SIG-M5 (cell line): ENCODE measurements at regions not wholly inside any gene's neighbourhood (a gene's known extent, or its start where the extent isn't known, plus 50 kb on each side); places are given as distances from the start of the nearest gene placed in this dataset.
"Not testable (repeated sequence)": the region's sequence is repeated elsewhere in the genome, so short reads cannot be mapped to it uniquely, and the experiment has no call there.

ENCODE experiments used
- DNase-seq: peaks from one replicate; lab custom pipeline; 2025; lab: John Stamatoyannopoulos, UW

- DNase-seq = no peak
Observed at GRCh38 chr4:123638834-123639233, 242.2 kb downstream of the SPRY1 start.

- no peak for DNase-seq
Observed at GRCh38 chr4:123640271-123640670, 243.7 kb downstream of the SPRY1 start.

DNA sequence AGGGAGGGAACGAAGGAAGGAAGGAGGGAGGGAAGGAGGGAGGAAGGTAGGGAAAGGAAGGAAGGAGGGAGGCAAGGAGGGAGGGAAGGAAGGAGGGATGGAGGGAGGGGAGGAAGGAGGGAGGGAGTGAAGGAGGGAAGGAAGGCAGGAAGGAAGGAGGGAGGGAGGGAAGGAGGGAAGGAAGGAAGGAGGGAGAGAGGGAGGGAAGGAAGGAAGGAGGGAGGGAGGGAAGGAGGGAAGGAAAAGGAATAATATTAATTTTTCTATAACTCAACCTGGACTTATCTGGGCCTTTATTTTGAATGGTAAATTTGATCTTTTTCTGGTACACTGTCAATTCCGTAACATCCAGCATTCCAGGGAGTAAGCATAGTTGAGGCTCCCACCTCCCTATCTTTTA lies 244.2 kb downstream of the SPRY1 start:
- DNase-seq = no peak

DNA sequence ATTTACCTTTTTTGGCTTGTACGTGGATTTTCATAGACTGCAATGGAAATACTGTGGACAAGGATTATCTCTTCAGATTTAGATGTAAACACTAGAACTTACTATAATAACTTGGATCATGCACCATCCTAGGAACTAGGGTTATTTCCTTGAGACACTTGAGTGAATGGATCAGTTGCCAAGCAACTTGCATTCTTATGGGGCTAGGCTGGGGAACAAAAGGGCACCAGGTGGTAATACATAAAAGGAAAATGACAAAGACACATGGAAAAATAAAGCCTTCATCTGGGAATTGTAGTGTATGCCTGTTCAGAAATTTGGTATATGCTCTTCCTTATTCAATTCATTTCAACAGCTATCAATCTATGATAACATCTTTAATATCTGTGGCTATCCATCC lies 247.1 kb downstream of the SPRY1 start:
- no peak for DNase-seq

- DNase-seq = no peak
Observed at GRCh38 chr4:123649250-123649644, 252.7 kb downstream of the SPRY1 start.

DNA sequence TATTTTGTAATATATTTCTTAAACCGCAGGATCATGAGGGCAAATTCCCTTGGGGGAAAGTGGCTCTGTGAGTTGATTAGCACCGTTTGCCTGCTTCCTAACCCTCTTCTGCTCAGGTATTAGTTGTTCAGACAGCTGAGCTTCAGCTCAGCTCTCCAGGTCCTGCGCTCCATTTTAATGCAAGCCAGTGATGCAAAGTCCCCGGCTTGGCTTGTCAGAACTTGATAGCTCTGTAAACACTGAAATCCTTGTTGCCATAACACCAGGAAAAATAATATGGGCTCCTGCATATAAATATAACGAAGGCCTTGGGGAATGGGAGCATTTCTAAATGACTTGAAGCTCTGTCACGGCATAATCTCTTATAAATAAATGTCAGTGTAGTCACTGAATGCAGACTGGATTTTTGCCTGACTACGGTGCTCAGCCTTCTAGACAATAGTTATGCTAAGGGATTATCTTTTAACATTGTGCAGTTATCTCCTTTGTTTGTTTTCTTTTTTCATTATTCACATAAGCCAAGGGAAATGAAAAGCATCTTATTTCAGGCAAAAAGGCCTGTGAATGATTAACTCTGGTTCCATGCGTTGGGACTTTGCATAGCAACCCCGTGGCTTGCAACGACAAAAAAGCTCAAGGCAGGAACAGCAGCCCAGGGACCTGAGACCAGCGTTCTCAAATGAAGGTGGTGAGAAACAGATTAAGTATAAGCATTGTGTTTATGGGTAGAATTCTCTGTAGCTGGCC lies 253.2 kb downstream of the SPRY1 start:
- no peak for DNase-seq

DNA sequence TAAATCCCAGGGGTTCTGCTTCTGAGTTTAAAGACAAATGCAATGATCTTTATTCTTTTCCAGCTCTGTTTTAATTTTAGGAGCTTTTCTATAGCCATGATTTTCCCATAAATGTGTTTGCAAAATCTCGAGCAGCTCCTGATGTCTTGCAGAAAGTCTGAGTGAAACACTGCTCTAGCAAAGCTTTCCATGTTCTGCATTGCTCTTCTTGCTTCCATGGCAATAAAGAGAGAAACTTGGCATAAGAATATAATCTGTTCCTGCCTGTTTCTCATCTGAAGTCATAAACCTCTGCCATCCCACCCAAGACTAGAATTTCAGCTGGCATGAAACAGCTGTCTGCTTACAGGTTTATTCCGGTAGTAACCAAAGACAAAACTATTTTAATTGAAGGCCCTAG lies 254.5 kb downstream of the SPRY1 start:
- no peak for DNase-seq

DNA sequence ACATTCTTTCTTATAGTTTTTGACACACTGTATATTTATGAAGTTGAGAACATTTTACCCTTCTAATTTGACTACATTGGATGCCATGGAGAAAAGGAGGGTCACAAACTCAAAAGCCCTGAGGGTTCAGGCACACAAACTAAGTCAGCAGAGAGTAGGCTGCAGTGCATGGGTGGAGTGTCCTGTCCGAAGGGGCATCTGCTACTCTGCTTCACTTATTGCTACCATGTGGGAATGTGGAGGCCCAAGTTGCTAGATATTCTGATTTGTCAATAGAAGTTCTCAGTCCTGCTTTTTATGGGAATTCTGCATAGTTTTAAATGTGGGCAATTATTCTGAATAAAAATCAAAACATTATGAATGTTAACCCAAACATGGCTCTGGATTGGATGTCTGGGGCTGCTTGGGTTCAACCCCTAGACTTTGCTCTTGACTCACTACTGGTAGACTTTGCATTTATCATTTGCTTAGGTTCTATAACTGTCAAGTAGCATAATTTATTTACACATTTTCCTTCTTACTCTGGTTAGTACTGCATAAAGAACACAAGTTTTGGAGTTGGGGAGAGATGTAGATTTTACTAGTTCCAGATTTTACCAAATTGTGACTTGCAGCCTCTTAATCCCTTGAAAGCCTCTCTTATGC lies 255.1 kb downstream of the SPRY1 start:
- DNase-seq = no peak

DNA sequence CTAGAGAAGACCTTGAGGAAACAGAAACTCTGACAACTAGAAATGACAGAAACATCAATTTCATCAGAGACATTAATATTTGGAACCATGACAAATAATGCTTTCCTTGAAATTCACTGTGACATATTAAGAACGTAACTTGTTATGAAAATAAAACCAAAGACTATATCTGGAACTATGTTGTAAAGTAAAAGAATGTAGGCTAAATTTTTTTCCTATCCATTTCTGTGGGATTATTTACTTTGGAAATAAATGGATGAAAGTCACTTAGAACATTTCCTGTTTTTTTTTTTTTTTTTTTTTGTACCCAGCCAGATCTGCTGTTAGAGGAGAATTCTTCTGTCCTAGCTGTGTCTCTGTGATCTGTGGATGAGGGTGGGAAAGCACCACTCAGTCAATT lies 255.9 kb downstream of the SPRY1 start:
- DNase-seq = no peak

GRCh38 chr4:123653236-123653635 lies 256.6 kb downstream of the SPRY1 start:
- no peak for DNase-seq

DNA sequence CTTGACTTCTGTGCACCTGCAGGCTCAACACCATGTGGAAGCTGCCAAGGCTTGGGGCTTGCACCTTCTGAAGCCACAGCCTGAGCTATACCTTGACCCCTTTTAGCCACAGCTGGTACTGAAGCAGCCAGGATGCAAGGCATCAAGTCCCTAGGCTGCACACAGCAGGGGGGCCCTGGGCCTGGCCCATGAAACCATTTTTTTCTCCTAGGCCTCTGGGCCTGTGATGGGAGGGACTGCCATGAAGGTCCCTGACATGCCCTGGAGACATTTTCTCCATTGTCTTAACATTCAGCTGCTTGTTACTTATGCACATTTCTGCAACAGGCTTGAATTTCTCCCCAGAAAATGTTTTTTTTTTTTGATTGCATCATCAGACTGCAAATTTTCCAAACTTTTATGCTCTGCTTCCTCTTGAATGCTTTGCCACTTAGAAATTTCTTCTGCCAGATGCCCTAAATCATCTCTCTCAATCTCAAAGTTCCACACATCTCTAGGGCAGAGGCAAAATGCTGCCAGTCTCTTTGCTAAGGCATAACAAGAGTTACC lies 260.2 kb downstream of the SPRY1 start:
- DNase-seq = not testable (repeated sequence)

- not testable (repeated sequence) for DNase-seq
Observed at GRCh38 chr4:123657606-123658005, 261.0 kb downstream of the SPRY1 start.

DNA sequence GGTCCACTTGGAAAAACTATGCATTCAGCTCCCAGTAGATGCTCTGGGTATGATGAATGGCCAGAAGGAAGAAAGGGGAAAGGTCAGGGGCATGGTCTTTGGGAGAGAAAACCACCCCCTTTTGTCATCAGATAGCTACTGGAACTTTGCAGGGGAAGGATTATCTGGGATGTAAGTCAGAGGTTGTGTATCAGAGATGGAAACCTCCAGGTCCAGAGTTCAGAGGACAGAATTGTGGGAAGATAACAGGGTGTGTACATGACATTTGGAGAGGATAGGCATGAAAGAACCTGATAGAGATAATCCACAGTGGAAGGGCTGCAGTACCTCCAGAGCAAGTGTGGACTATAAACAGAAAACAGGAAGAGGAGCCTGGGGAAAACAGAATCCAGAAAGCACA lies 262.7 kb downstream of the SPRY1 start:
- no peak for DNase-seq

GRCh38 chr4:123659730-123660129 lies 263.1 kb downstream of the SPRY1 start:
- no peak for DNase-seq

DNA sequence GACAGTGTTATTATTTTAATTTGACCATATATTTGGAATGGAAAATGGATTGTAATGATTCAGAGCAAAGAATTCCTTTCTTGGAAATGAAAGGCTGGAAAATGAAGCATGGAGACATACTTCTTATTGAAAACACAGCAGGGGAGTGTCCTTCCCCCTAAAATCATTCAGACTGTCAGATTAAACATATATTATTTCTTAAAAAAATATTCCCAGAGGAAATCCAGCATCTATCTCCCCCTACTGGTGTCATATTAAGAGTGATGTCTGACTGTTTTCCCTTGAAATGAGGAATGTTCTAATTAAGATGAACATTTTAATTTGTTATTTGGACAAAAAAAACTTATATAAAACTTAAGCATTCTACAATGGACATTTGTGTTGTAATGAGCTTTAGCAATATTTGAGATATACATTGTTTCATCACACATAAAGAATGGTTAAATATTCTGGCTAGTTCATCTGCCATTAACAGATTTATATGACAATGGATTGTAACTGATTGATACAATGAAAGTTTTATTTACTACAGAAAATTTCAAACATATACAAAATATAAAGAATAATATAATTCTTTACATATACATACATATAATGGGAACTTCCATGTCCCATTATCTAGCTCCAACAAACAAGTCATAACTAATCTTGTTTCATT lies 264.6 kb downstream of the SPRY1 start:
- DNase-seq = no peak

DNA sequence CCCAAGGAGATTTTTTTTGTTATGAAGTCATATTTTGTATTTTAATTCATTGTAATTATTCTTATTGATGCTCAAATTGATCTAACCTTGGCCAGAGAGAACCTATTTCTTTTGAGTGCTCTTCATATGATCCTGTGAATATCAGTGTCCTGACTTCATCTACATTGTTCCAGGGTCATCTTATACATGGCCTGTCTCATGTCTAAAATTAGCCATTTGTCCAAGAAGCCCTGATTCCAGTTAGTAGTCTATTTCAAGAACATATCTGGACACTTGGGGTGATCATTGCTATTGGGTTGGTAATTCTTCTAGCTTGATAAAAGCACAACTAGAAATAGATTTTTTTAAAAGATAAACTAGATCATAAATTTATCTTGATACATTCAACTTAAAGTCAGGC lies 266.2 kb downstream of the SPRY1 start:
- no peak for DNase-seq

GRCh38 chr4:123666486-123666885 lies 269.9 kb downstream of the SPRY1 start:
- DNase-seq = no peak

GRCh38 chr4:123667496-123667895 lies 270.9 kb downstream of the SPRY1 start:
- no peak for DNase-seq

DNA sequence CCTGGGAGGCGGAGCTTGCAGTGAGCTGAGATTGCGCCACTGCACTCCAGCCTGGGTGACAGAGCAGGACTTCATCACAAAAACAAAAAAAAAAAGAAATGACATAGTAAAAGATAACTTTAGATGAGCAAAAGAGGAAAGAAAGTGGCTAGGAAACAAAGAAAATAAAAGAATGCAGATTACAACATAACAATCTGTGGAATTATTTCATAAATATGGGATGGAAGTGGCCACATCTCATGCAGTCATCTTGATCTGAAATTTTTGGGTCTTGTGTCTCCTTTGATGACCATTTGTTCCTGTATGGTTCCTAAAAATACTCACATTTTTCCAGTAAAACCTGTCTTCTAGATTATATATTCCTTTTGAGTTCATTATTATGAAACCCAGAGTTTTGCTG lies 271.4 kb downstream of the SPRY1 start:
- no peak for DNase-seq

DNA sequence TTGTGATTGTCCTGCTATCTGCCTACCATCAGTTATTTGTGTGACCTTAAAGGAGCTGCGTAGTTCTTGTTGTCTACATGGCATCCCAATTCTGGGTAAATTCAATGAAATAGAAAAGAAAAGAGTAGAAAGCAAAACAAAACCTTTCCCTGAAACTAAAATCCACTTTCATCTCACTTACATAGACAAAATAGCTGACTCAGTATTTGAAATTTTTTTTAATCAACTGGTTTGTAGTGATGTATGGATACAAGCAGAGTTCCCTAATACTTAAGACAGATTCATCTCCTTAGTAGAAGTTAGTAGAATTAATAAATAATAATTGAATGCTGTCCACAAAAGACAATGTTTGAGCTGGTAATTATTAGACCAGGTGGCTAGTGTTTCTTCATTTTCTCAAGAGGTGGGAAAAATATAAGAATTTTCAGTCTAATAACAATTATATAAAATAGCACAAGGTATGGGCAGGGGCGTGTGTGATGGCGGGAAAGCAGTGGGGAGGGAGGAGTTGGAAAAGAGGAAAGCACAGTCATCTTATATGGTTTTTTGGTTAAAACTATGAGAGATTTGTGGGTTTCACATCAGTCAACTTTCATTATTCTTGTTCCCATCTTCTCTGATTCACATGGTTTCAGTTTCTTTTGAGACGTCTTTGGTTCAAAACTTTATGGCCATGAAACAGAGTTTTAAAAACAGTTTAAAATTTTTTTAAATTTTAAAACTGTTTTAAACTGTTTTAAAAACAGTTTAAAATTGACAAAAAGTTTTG lies 275.2 kb downstream of the SPRY1 start:
- no peak for DNase-seq

- no peak for DNase-seq
Observed at GRCh38 chr4:123672987-123673386, 276.4 kb downstream of the SPRY1 start.

DNA sequence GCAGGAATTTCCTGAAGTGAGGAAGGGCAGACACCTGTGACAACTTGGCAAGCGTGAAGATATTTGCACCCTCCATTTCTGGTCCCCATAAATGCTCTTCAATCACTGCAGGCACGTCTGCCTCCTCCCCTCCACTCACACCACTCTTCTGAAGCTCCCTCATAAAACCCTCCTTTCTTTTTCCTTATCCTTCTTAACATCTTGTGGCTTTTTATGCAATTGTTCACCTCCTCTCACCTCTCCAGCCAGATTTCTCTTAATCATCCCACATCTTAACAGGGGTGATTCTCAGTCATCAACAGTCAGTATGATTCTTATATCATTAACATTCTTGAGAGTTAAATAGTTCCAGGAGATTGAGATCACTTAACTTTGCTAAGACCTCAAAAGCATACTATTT lies 277.4 kb downstream of the SPRY1 start:
- no peak for DNase-seq
